Osteocyte (in vitro differentiated cells): ENCODE measurements at regions not wholly inside any gene's neighbourhood (a gene's known extent, or its start where the extent isn't known, plus 50 kb on each side); places are given as distances from the start of the nearest gene placed in this dataset.

Source experiments
- DNase-seq: peaks from one replicate; pipeline ENCODE4 v3.0.0; 2021; ENCODE audit warnings: mixed read lengths; ENCODE audit not compliant: unreplicated experiment; ENCODE audit errors: extremely low spot score
- H3K27ac Mint-ChIP-seq: one replicate; pipeline ENCODE4 v1.8.0; 2021; ENCODE audit warnings: mild to moderate bottlenecking, mixed read lengths; ENCODE audit not compliant: unreplicated experiment
- H3K27me3 Mint-ChIP-seq: one replicate; pipeline ENCODE4 v1.8.0; 2021; ENCODE audit warnings: mixed read lengths; ENCODE audit not compliant: unreplicated experiment
- H3K36me3 Mint-ChIP-seq: one replicate; pipeline ENCODE4 v1.8.0; 2021; ENCODE audit warnings: mixed read lengths; ENCODE audit not compliant: unreplicated experiment
- H3K4me1 Mint-ChIP-seq: one replicate; pipeline ENCODE4 v1.8.0; 2021; ENCODE audit warnings: mixed read lengths; ENCODE audit not compliant: unreplicated experiment
- H3K4me3 Mint-ChIP-seq: one replicate; pipeline ENCODE4 v1.8.0; 2021; ENCODE audit warnings: mild to moderate bottlenecking, moderate library complexity, mixed read lengths; ENCODE audit not compliant: unreplicated experiment
- H3K9me3 Mint-ChIP-seq: one replicate; pipeline ENCODE4 v1.8.0; 2021; ENCODE audit warnings: mixed read lengths; ENCODE audit not compliant: unreplicated experiment
- TF ChIP-seq, protein P1 (sequence below): fragments of 200-600 bp; sonication (generic); IDR thresholded peaks from 2 replicates; pipeline ENCODE4 v1.5.0; 2021; ENCODE audit warnings: antibody characterized with exemption, mild to moderate bottlenecking, moderate library complexity

DNA sequence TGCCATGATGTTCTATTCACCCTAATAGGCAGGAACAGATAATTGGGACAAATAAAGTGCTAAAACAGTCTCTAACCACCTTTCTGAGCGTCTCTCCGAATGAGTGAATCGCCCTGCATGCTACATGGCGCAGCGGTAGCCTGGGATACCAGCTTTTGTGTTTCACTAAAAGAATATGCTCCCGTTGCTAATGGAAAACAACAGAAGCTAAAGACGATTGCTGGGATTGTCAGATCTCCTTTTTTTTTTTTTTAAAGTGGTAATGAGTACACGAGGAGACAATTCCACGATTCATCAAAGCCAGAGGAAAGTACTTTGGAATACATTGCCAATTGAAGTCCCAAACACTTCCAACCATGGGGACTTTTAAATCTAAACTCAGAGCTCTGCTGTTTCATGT, 1815.3 kb upstream of the CELF4 start:
- DNase-seq: no peak
- Mint-ChIP-seq H3K27ac (no peak overlapping the region), H3K36me3 (no peaks in the 10 kb centered on the region), H3K4me3 (no peak overlapping the region), H3K4me1 (no peaks in the 10 kb centered on the region), H3K9me3 (no peaks in the 10 kb centered on the region), H3K27me3 (no peaks in the 10 kb centered on the region)
- TF ChIP-seq, protein P1, sequence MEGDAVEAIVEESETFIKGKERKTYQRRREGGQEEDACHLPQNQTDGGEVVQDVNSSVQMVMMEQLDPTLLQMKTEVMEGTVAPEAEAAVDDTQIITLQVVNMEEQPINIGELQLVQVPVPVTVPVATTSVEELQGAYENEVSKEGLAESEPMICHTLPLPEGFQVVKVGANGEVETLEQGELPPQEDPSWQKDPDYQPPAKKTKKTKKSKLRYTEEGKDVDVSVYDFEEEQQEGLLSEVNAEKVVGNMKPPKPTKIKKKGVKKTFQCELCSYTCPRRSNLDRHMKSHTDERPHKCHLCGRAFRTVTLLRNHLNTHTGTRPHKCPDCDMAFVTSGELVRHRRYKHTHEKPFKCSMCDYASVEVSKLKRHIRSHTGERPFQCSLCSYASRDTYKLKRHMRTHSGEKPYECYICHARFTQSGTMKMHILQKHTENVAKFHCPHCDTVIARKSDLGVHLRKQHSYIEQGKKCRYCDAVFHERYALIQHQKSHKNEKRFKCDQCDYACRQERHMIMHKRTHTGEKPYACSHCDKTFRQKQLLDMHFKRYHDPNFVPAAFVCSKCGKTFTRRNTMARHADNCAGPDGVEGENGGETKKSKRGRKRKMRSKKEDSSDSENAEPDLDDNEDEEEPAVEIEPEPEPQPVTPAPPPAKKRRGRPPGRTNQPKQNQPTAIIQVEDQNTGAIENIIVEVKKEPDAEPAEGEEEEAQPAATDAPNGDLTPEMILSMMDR: no peak

DNA sequence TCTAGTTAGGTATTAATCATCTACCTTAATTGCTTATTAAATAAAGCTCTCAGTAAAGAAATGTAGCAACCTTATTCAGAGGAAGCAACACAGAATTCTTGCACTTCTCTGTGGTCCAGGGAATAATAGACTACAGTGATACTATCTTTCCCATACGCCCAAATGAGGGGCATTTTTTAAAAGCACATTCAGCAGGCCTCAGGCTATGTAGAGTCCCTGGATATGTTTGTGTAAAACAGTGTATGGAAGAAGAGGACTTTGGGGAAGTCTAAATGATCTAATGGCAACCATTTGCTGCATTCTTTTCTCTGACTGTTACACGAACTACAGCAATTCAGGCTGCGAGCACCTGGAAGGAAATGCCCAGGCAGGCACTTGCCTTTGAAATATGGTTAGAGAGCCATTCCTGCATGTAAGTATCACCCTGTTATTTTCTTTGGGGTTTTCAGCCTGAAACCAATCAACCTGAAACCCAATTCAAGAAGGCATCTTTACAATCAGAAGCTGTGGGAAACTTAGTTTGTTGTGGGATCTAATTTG, 1814.7 kb upstream of the CELF4 start:
- Mint-ChIP-seq H3K9me3 (no peaks in the 10 kb centered on the region), H3K36me3 (no peaks in the 10 kb centered on the region), H3K4me1 (peaks cover 2% of the 10 kb centered on the region), H3K4me3 (no peak overlapping the region), H3K27ac (no peak overlapping the region), H3K27me3 (no peaks in the 10 kb centered on the region)
- DNase-seq: no peak
- TF ChIP-seq, protein P1: no peak

DNA sequence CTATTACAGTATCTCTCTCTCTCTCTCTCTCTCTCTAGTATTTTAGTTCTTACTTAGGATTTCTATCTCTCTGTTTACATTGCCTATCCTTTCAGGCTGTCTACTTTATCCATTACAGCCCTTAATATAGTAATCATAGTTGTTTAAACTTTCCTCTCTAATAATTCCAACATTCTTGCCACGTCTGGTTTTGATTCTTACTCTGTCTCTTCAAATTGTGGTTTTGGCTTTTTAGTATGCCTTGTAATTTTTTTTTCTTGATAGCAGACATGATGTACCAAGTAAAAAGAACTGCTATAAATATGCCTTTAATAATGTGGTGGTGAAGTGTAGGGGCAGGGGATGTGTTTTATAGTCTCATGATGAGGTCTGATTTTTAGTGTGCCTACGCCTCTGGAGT, 1809.5 kb upstream of the CELF4 start:
- TF ChIP-seq, protein P1: no peak
- H3K36me3 Mint-ChIP-seq: no peaks in the 10 kb centered on the region

DNA sequence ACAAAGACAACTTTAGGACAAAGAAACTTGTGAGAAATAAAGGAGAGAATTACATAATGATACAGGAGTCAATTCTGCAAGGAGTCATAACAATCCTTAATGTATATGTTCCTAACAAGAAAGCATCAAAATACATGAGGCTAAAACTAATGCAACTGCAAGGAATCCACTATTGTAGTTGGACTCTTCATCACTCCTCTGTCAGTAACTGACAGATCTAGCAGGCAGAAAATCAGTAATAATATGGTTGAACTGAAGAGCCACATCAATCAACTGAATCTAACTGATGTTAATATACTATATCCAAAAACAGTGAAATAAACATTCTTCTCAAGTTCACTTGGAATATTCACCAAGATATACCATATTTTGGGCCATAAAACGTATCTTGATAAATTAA, 1806.4 kb upstream of the CELF4 start:
- Mint-ChIP-seq H3K9me3 (peaks cover 14% of the 10 kb centered on the region), H3K36me3 (no peaks in the 10 kb centered on the region), H3K27me3 (no peaks in the 10 kb centered on the region), H3K4me1 (peaks cover 8% of the 10 kb centered on the region), H3K27ac (no peak overlapping the region), H3K4me3 (no peak overlapping the region)
- DNase-seq: no peak
- TF ChIP-seq, protein P1: no peak

More for the DNA sequence above, 1809.5 kb upstream of the CELF4 start:
- Mint-ChIP-seq H3K4me1 (peaks cover 8% of the 10 kb centered on the region), H3K27me3 (no peaks in the 10 kb centered on the region), H3K9me3 (peaks cover 8% of the 10 kb centered on the region), H3K4me3 (no peak overlapping the region), H3K27ac (peak overlapping the region; percentile 1)
- DNase-seq: no peak

DNA sequence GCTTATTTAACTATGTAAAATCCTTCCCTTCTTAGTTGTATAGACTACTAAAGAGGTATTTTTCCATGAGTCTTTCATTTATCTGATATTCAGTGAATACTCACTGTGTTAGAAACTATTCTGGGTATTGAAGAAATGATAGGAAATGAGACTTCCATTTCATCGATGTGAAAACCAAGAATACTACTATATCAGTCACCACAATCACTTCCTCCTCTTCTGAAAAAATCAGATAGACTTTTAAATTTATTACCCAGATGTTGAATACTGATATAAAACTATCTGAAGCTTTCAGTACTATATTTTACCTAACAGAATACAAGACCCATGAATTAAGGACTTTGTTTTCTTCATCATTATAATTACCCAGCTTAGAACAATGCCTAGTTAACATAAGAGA, 1801.1 kb upstream of the CELF4 start:
- Mint-ChIP-seq H3K4me1 (no peaks in the 10 kb centered on the region), H3K27ac (no peak overlapping the region), H3K36me3 (no peaks in the 10 kb centered on the region), H3K4me3 (no peak overlapping the region), H3K27me3 (no peaks in the 10 kb centered on the region), H3K9me3 (peaks cover 11% of the 10 kb centered on the region)
- no peak for DNase-seq
- TF ChIP-seq, protein P1: no peak
